Fibroblast of lung (primary cell): ENCODE measurements at regions not wholly inside any gene's neighbourhood (a gene's known extent, or its start where the extent isn't known, plus 50 kb on each side); places are given as distances from the start of the nearest gene placed in this dataset.

ENCODE experiments used
- DNase-seq, 2 donors: peaks; one replicate each; pipeline versions ENCODE4 v3.0.0 to v3.0.0-alpha.2; 2010; ENCODE audit warnings: low read depth in 2 of 2
- H2AFZ ChIP-seq: 2 replicates; pipeline ENCODE4 v1.5.1; 2012; ENCODE audit warnings: low read length, control low read depth, inconsistent platforms
- H3K27ac ChIP-seq: 2 replicates; pipeline ENCODE4 v1.5.1; 2011; ENCODE audit warnings: low read length, control low read depth; ENCODE audit not compliant: insufficient read depth
- H3K27me3 ChIP-seq: 2 replicates; pipeline ENCODE4 v1.5.1; 2011; ENCODE audit warnings: mild to moderate bottlenecking, low read length; ENCODE audit not compliant: control insufficient read depth, insufficient read depth
- H3K36me3 ChIP-seq: 2 replicates; pipeline ENCODE4 v1.5.1; 2011; ENCODE audit warnings: low read length; ENCODE audit not compliant: control insufficient read depth, insufficient read depth
- H3K4me1 ChIP-seq: 2 replicates; pipeline ENCODE4 v1.5.1; 2011; ENCODE audit warnings: low read length; ENCODE audit not compliant: control insufficient read depth, insufficient read depth; ENCODE audit errors: extremely low read depth
- H3K4me2 ChIP-seq: 2 replicates; pipeline ENCODE4 v1.5.1; 2011; ENCODE audit warnings: low read length, control low read depth; ENCODE audit not compliant: insufficient read depth; ENCODE audit errors: extremely low read depth
- H3K4me3 ChIP-seq, 4 experiments: fragments of 200-600 bp in 1 of 4; sonication (generic) in 1 of 4; replicated peaks in 1 of 4; 2 replicates each; pipeline ENCODE4 v1.5.1; 2011 to 2016; ENCODE audit warnings: low read length in 4 of 4, low read depth in 3 of 4, mild to moderate bottlenecking in 3 of 4, control low read depth in 2 of 4, inconsistent platforms in 1 of 4, mixed read lengths in 1 of 4; ENCODE audit not compliant: insufficient read depth in 1 of 4; ENCODE audit errors: control extremely low read depth in 1 of 4
- H3K79me2 ChIP-seq: 2 replicates; pipeline ENCODE4 v1.5.1; 2012; ENCODE audit warnings: mild to moderate bottlenecking, low read length, inconsistent platforms; ENCODE audit not compliant: control insufficient read depth, insufficient read depth
- H3K9ac ChIP-seq: 2 replicates; pipeline ENCODE4 v1.5.1; 2011; ENCODE audit warnings: mild to moderate bottlenecking, low read length, control low read depth; ENCODE audit not compliant: insufficient read depth
- H3K9me3 ChIP-seq: 2 replicates; pipeline ENCODE4 v1.5.1; 2012; ENCODE audit warnings: low read depth, low read length; ENCODE audit not compliant: control insufficient read depth, insufficient read depth
- H4K20me1 ChIP-seq: 2 replicates; pipeline ENCODE4 v1.5.1; 2011; ENCODE audit warnings: low read length; ENCODE audit not compliant: control insufficient read depth, insufficient read depth; ENCODE audit errors: extremely low read depth
- EZH2 ChIP-seq: IDR thresholded peaks from 2 replicates; pipeline ENCODE4 v1.5.1; 2012; ENCODE audit warnings: low read length, control low read depth, mild to moderate bottlenecking; ENCODE audit errors: missing control alignments
- TF ChIP-seq, protein P1 (sequence below), 2 donors: IDR thresholded peaks in 1 of 2; conservative IDR thresholded peaks in 1 of 2; 1 replicate in 1 of 2; 2 replicates in 1 of 2; pipeline ENCODE4 v1.5.1; 2011 to 2012; ENCODE audit warnings: low read length in 2 of 2, control low read depth in 1 of 2, inconsistent platforms in 1 of 2, low read depth in 1 of 2, mild to moderate bottlenecking in 1 of 2

DNA sequence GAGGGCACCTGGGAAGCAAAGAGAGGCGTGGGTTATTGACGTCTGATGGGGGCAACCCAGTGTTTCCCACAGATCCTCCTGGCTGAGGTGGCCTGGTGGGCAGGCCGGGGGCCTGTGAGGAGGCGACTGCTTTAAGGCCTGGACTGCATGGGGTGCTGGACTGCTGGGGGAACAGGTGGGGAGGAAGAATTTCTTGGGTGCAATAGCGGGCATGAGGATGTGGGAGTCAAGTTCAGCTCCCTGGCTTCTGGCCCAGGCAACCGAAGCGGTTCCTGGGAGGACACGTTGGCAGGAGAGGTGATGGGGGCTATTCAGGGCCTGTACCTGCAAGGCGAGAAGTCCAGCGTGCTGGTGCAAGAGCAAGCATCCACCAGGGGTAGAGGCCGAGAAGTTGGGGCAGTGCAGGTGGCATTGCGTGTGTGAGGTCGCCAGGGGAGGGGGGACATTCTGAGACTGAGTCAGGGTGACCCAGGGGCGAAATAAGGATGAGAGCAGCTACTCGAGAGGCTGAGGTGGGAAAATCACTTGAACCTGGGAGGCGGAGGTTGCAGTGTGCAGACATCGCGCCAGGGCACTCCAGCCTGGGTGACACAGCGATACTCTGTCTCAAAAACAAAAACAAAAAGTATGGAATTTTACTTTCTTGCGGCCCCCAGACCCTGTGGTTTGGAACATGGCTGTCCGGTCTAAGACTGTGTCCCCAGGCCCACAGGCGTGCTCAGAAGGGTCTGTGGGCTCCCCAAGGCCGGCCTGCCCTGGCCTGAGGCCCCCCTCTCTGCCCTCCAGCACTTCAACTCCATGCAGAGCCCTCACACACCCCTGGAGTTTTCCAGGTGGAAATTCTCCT, 53.6 kb upstream of the ELN start:
- H3K9ac ChIP-seq: no peak overlapping the region
- peaks cover 2% of the 10 kb centered on the region for H3K4me1 ChIP-seq
- no peak overlapping the region for H3K27ac ChIP-seq
- TF ChIP-seq, protein P1, sequence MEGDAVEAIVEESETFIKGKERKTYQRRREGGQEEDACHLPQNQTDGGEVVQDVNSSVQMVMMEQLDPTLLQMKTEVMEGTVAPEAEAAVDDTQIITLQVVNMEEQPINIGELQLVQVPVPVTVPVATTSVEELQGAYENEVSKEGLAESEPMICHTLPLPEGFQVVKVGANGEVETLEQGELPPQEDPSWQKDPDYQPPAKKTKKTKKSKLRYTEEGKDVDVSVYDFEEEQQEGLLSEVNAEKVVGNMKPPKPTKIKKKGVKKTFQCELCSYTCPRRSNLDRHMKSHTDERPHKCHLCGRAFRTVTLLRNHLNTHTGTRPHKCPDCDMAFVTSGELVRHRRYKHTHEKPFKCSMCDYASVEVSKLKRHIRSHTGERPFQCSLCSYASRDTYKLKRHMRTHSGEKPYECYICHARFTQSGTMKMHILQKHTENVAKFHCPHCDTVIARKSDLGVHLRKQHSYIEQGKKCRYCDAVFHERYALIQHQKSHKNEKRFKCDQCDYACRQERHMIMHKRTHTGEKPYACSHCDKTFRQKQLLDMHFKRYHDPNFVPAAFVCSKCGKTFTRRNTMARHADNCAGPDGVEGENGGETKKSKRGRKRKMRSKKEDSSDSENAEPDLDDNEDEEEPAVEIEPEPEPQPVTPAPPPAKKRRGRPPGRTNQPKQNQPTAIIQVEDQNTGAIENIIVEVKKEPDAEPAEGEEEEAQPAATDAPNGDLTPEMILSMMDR (conservative IDR thresholded peaks at IDR 0.05 in 1 of 2, IDR thresholded peaks at IDR 0.05 in 1 of 2; ENCODE audit: low read depth in 1 of 2, low read length in 2 of 2): no peak
- TF ChIP-seq EZH2: no peak
- H3K4me2 ChIP-seq: no peak overlapping the region
- no peak for DNase-seq
- H3K79me2 ChIP-seq: no peaks in the 10 kb centered on the region
- H3K27me3 ChIP-seq: no peaks in the 10 kb centered on the region
- no peaks in the 10 kb centered on the region for H3K36me3 ChIP-seq
- no peaks in the 10 kb centered on the region for H3K9me3 ChIP-seq
- H3K4me3 ChIP-seq: no peak overlapping the region
- H4K20me1 ChIP-seq: no peaks in the 10 kb centered on the region
- H2AFZ ChIP-seq: no peak overlapping the region

DNA sequence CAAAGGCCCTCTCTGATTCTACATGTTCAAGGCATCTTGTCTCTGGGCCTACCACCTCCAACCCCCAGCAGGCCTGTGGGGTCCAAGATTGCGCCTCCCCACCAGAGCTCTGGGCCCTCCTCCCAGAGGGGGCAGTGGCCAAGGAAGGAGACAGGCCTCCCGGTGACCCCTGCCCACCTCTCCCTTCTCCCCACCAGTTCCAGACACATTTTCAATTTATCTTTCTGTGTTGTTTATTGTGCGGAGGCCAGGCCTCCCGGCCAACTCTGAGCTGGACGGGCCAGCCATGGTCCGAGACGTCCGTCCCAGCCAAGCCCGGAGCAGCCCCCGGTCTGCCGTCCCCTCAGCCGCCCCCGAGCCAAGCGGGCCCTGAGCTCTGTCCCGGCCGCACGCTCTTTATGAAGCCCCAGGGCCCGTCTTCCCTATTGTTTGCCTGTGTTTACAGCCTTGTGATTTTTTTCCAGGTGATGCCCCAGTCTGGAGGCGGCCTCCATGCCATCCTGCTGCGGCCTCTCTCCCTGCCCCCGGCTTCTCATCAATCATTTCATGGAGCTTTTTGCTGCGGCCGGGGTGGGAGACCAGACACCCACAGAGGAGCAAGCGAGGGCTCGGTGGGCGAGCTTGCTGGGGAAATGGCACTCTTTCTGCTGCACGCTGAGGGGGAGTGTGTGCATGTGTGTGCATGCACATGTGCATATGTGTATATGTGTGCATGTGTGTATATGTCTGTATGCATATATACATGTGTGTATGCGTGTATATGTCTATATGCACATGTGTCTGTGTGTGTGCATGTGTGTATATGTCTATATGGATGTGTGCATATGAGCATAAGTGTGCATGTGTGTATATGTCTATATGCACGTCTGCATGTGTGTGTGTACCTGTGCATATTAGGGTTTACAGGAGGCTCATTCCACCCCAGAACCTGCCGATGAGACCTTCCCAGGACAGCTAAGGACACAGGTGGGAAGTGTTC, 52.7 kb upstream of the ELN start:
- Histone ChIP-seq H4K20me1 (no peaks in the 10 kb centered on the region), H3K9ac (no peak overlapping the region), H3K36me3 (no peaks in the 10 kb centered on the region), H3K4me1 (peaks cover 2% of the 10 kb centered on the region), H3K4me3 (no peak overlapping the region), H3K27me3 (no peaks in the 10 kb centered on the region), H3K79me2 (no peaks in the 10 kb centered on the region), H3K4me2 (no peak overlapping the region), H2AFZ (no peak overlapping the region), H3K27ac (no peak overlapping the region), H3K9me3 (no peaks in the 10 kb centered on the region)
- TF ChIP-seq, protein P1 (conservative IDR thresholded peaks at IDR 0.05 in 1 of 2, IDR thresholded peaks at IDR 0.05 in 1 of 2; ENCODE audit: low read depth in 1 of 2, low read length in 2 of 2): no peak
- TF ChIP-seq EZH2: no peak
- DNase-seq: no peak
